ENCODE measurements at regions not wholly inside any gene's neighbourhood (a gene's known extent, or its start where the extent isn't known, plus 50 kb on each side); places are given as distances from the start of the nearest gene placed in this dataset.

DNA sequence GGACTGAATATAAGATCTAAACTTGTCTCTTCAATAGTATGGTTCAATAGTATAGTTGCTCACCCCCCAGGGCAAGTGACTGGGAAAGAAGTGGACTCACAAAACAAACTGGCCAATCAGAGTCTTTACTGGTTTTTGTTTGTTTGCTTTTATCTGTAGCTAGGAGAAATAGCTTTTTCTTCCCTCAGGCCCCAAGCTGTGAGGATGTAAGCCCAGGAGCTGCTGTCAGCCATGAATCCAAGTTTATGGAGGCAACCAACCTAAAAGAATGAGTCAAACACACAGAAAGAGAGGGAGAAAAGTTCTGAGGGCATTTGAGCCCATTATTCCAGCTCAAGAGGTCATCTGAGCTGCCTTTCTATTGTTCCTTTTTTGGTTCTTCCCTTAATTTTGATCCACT lies 375.3 kb downstream of the BCAT1 start:
- ChIA-PET POLR2A (no interaction called here), CTCF (no interaction called here)
- DNase-seq (ENCODE audit: low read depth in 1 of 2, low spot score in 1 of 2) (no peak), FAIRE-seq (no peak), ATAC-seq (no peak)
- no peak overlapping the region for H3K4me2 ChIP-seq
- no peak for TF ChIP-seq EHF (CRISPR knock-in tag; IDR thresholded peaks at IDR 0.05)
- TF ChIP-seq EP300 (IDR thresholded peaks at IDR 0.05) = no peak
- TF ChIP-seq NFE2L2 (conservative IDR thresholded peaks at IDR 0.05; ENCODE audit: low read length) = no peak
- TF ChIP-seq RAD21 (conservative IDR thresholded peaks at IDR 0.05 in 1 of 2, IDR thresholded peaks at IDR 0.05 in 1 of 2) = no peak
- TF ChIP-seq RCOR1 (IDR thresholded peaks at IDR 0.05; ENCODE audit: low read depth, low read length) = no peak
- TF ChIP-seq MAZ (IDR thresholded peaks at IDR 0.05; ENCODE audit: borderline replicate concordance, low read depth, low read length) = no peak
- no peak for TF ChIP-seq TP53 (CRISPR knock-in tag; IDR thresholded peaks at IDR 0.05)
- no peak for TF ChIP-seq NR3C1 (IDR thresholded peaks at IDR 0.05)
- no peak for TF ChIP-seq FOSL2 (IDR thresholded peaks at IDR 0.05)
- TF ChIP-seq FOSL2 (CRISPR knock-in tag; IDR thresholded peaks at IDR 0.05) = no peak
- TF ChIP-seq, protein P1, sequence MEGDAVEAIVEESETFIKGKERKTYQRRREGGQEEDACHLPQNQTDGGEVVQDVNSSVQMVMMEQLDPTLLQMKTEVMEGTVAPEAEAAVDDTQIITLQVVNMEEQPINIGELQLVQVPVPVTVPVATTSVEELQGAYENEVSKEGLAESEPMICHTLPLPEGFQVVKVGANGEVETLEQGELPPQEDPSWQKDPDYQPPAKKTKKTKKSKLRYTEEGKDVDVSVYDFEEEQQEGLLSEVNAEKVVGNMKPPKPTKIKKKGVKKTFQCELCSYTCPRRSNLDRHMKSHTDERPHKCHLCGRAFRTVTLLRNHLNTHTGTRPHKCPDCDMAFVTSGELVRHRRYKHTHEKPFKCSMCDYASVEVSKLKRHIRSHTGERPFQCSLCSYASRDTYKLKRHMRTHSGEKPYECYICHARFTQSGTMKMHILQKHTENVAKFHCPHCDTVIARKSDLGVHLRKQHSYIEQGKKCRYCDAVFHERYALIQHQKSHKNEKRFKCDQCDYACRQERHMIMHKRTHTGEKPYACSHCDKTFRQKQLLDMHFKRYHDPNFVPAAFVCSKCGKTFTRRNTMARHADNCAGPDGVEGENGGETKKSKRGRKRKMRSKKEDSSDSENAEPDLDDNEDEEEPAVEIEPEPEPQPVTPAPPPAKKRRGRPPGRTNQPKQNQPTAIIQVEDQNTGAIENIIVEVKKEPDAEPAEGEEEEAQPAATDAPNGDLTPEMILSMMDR (IDR thresholded peaks at IDR 0.05) = no peak
- no peak for TF ChIP-seq GATA3 (IDR thresholded peaks at IDR 0.05; ENCODE audit: borderline replicate concordance)
- TF ChIP-seq FOSB (CRISPR knock-in tag; IDR thresholded peaks at IDR 0.05) = no peak
- TF ChIP-seq E2F6 (IDR thresholded peaks at IDR 0.05; ENCODE audit: borderline replicate concordance, low read depth) = no peak
- no peak for TF ChIP-seq CHD2 (IDR thresholded peaks at IDR 0.05; ENCODE audit: low read length, partially characterized antibody)
- no peak for TF ChIP-seq POLR2A (IDR thresholded peaks at IDR 0.05; ENCODE audit: low read length)
- no peak for TF ChIP-seq KDM5A (IDR thresholded peaks at IDR 0.05)
- TF ChIP-seq JUN (IDR thresholded peaks at IDR 0.05) = no peak
- no peak overlapping the region for H3K4me3 ChIP-seq
- H3K4me1 ChIP-seq = no peaks in the 10 kb centered on the region
- H3K27ac ChIP-seq = no peak overlapping the region
- no peaks in the 10 kb centered on the region for H3K9me3 ChIP-seq

DNA sequence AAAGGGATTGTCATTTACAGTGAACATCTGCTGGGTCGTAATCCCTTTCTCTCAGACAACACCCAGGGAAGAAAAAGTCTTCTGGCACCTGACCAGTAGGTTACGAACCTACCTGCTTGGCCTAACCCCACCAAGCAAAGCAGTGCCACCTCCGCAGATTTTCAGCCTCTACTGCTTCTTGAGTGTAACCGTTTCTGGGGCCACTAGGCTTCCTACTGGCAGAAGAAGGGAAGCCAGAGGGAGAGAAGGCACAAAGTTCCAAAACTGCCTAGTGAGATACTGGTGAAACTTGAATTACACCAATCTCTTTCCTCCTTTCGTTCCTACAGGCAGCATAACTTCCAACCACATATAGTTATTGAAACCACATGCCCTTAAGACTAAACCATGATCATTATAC lies 383.6 kb downstream of the BCAT1 start:
- WGBS (ENCODE audit: missing lambda C conversion rate) = 35% methylated on average over 5 of the region's 5 CpGs
- no peak for FAIRE-seq
- POLR2A ChIA-PET = no interaction called here

More for the DNA sequence above, 383.6 kb downstream of the BCAT1 start:
- ATAC-seq = no peak
- Histone ChIP-seq H3K27ac (no peak overlapping the region), H3K4me3 (no peak overlapping the region), H3K4me1 (peaks cover 13% of the 10 kb centered on the region; the same call in 2 of the 3 replicates), H3K4me2 (no peak overlapping the region), H3K9me3 (no peaks in the 10 kb centered on the region)
- CTCF ChIA-PET = no interaction called here
- TF ChIP-seq MAX (IDR thresholded peaks at IDR 0.05) (no peak), POLR2A (IDR thresholded peaks at IDR 0.05; ENCODE audit: low read length) (no peak), FOSB (CRISPR knock-in tag; IDR thresholded peaks at IDR 0.05) (no peak), RAD21 (conservative IDR thresholded peaks at IDR 0.05 in 1 of 2, IDR thresholded peaks at IDR 0.05 in 1 of 2) (no peak), HDAC2 (IDR thresholded peaks at IDR 0.05) (no peak), ZFP36 (IDR thresholded peaks at IDR 0.05; ENCODE audit: borderline replicate concordance, partially characterized antibody) (no peak), EHF (CRISPR knock-in tag; IDR thresholded peaks at IDR 0.05) (no peak), JUN (IDR thresholded peaks at IDR 0.05) (no peak), CHD4 (IDR thresholded peaks at IDR 0.05; ENCODE audit: borderline replicate concordance) (no peak), CBX2 (IDR thresholded peaks at IDR 0.05; ENCODE audit: borderline replicate concordance, low read depth) (no peak), HEYL (CRISPR knock-in tag; IDR thresholded peaks at IDR 0.05) (no peak), E2F6 (IDR thresholded peaks at IDR 0.05; ENCODE audit: borderline replicate concordance, low read depth) (no peak), KDM1A (IDR thresholded peaks at IDR 0.05; ENCODE audit: low read depth) (no peak), RNF2 (IDR thresholded peaks at IDR 0.05; ENCODE audit: borderline replicate concordance, low read depth) (no peak), RCOR1 (IDR thresholded peaks at IDR 0.05; ENCODE audit: low read depth, low read length) (no peak), EP300 (IDR thresholded peaks at IDR 0.05) (no peak), CBX8 (IDR thresholded peaks at IDR 0.05) (no peak)
- TF ChIP-seq, protein P2, sequence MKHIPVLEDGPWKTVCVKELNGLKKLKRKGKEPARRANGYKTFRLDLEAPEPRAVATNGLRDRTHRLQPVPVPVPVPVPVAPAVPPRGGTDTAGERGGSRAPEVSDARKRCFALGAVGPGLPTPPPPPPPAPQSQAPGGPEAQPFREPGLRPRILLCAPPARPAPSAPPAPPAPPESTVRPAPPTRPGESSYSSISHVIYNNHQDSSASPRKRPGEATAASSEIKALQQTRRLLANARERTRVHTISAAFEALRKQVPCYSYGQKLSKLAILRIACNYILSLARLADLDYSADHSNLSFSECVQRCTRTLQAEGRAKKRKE (CRISPR knock-in tag; IDR thresholded peaks at IDR 0.05; ENCODE audit: low read depth) = no peak
- TF ChIP-seq, protein P3, sequence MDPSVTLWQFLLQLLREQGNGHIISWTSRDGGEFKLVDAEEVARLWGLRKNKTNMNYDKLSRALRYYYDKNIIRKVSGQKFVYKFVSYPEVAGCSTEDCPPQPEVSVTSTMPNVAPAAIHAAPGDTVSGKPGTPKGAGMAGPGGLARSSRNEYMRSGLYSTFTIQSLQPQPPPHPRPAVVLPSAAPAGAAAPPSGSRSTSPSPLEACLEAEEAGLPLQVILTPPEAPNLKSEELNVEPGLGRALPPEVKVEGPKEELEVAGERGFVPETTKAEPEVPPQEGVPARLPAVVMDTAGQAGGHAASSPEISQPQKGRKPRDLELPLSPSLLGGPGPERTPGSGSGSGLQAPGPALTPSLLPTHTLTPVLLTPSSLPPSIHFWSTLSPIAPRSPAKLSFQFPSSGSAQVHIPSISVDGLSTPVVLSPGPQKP (IDR thresholded peaks at IDR 0.05; ENCODE audit: low read depth, low read length) = no peak
- no peak for DNase-seq (ENCODE audit: low read depth in 1 of 2, low spot score in 1 of 2)
